ENCODE measurements at regions not wholly inside any gene's neighbourhood (a gene's known extent, or its start where the extent isn't known, plus 50 kb on each side); places are given as distances from the start of the nearest gene placed in this dataset.

DNA sequence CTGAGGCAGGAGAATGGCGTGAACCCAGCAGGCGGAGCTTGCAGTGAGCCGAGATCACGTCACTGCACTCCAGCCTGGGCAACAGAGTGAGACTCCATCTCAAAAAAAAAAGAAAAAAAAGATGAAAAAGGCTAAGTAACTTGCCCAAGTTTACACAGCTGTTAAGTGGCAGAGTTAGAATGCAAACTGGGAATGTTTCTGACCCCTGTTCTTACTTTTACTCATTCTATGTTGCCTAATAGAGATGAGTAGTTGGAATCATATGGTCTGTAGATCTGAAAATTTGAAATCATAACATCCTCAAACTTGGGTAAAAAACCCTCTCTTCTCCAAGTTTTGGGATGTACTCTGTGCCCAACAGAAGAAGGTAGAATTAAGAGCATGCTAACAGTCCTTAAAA lies 235.8 kb upstream of the RFC3 start:
- no peak overlapping the region for H3K4me3 ChIP-seq

DNA sequence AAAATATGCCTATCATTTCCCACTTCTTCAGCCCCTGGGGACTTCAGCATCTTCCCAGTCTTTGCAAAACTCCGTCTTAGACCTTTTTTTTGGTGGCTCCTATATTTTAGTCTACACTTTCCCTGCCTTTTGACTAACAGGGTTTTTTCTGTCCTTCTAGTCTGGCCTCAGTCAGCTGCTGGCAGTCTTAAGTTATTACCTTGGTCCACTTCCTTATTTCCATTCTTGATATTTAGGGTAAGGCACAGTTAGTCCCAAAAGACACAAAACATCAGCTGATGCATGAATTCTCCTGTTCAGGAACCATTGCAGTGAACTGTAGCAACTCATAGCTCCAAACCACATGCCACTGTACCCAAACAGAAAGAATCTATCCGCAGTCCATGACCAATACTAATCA lies 234.6 kb upstream of the RFC3 start:
- no peak overlapping the region for H3K27ac ChIP-seq
- H3K4me3 ChIP-seq = no peak overlapping the region

More for the DNA sequence above, 235.8 kb upstream of the RFC3 start:
- H3K27ac ChIP-seq = no peak overlapping the region

DNA sequence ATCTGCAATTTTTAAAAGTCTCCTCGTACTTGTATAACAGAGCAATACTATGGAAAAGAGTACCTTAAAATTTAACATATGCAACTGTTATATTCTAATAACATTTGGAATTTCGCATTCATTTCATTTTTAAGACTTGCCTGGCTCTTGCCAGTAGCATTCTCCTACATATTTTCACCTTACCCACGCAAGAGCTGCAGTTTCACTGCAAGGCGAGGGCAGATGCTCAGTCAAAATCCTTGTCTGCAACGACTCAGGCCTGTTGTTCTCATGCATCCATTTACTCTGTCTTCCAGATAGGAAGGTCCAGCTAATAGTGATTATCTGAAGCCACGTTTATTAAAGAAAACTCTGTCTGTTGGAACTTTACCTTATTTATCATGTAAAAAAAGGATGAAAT lies 227.0 kb upstream of the RFC3 start:
- Histone ChIP-seq H3K27ac (no peak overlapping the region), H3K4me3 (no peak overlapping the region)

DNA sequence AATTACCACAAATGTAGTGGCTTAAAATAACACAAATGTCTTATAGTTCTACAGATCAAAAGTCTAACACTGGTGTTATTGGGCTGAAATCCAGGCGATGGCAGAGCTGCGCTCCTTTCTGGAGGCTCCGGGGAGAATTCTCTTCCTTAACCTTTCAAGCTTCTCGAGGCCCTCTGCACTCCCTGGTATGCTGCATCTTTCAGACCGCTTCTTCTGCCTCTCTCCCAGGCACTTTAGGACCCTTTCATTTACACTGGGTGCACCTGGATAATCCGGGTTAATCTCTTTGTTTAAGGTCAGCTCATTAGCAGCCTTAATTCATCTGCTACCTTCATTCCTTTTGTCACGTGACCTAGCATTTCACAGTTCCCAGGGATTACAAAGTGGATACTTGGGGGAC lies 211.3 kb upstream of the RFC3 start:
- Histone ChIP-seq H3K27ac (no peak overlapping the region), H3K4me3 (no peak overlapping the region)

DNA sequence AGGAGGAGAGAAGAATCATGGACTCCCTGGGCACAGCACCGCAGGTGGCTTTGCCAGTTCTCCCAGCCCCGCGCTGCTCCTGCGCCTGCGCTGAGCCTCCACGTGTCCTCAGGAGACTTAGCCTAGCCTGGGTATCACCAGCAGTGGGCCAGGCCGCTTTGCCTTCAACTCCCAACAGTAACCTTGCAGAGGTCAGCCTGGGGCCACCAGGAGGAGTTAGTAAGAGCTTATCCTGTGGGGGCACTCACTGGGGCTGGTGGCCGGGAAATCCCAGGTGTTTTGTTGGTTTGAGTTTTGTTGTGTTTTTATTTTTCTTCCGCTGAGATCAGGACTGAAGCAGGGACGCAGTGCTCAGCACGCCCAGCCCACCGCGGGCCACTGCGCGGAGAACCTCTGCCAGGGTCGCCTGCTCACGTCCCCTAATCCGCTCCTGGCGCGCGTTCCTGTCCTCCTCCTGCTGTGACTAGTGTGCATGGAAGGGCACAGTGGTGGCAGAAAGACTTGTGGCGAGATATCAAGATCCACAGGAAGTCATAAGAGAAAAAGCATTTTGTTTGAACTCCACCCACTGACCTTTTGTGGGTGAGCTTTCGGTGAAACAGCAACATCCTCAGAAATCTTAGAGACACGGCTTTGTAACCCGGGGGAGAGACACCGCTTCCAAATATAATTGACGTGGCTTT lies 207.4 kb upstream of the RFC3 start:
- Histone ChIP-seq H3K27ac (peak overlapping the region in 16 of 21 experiments; percentile 4 to 81 (median 70)), H3K4me3 (peak overlapping the region in 4 of 7 experiments; percentile 2 to 20 (median 9))

DNA sequence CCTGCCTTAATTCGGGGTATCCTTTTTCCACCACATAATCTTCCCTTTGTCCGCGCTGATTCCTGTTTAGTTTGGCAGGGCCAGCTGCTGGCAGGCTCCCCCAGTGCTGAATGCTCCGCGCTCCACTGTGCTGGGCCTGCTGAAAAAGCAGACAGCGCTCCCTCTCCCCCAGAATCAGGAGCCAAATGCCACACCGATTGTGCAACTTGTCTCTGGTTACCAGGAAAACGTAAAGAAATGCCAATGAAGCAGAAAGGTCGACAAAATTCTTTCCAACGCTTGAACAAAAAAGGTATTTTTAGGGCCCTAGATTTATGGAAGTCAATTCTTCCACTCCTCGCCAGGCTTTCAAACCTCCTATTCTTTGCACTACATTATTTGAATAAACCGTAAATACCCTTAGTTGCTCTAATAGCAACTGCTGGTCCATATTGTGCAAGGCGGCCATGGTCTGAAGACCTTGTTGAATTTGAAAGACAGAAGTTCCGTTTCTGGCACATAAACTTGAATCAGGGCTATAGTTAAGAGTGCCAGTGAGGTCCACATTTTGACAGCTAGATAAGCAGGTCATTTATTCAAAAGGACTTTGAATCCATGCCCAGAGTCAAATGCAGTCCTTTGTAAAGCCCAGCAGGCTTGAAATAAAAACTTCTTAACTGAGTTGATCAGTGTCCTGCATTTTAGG lies 206.7 kb upstream of the RFC3 start:
- H3K4me3 ChIP-seq = peak overlapping the region in 2 of 7 experiments; percentile 5 to 13

DNA sequence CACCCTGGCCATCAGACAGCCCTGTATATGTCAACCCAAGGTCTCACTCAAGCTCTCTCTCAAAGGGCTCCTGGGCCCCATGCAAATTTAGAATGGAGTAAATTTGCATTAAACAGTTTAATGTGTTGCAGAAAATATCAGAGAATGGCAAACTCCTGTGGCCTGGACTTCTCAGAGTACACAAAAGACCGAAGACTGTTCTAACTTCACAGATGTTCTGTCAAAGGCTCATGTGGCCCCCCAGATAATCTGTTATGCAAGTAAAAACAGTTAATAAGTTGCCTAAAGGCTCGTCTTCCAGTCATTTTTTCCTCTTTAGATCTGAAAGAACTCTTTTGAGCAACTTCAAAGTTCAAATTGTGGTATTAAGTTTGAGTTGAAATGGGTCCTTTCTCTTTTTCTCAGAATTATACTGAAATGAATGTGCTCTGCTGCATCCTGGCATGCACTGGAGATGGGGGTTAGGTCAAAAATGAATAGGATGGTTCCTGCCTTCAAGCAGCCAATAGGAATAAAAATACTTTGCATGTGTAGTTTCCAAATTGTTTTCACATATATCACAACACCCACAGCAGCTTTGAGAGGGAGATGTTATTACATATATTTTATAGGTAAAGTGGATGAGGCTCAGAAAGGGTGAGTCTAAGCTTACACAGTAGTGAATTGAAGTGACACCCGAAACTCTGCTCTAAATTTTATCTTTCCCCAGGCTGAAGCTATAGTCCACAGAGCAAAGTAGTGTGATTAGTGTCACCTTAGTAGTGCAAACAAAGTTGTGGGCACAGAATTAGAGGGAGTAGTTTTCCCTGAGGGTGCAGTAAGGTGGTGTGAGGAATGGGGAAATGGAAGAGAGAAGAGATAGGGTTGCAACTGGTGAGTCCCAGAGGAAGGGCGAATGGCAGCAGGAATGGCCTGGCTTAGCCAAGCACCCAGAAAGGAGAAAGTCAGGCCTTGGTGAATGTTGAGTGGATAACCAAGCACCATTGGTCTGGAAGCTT lies 205.0 kb upstream of the RFC3 start:
- Histone ChIP-seq H3K27ac (no peak overlapping the region), H3K4me3 (no peak overlapping the region)

More for the DNA sequence above, 206.7 kb upstream of the RFC3 start:
- peak overlapping the region in 12 of 21 experiments; percentile 4 to 81 (median 72) for H3K27ac ChIP-seq

DNA sequence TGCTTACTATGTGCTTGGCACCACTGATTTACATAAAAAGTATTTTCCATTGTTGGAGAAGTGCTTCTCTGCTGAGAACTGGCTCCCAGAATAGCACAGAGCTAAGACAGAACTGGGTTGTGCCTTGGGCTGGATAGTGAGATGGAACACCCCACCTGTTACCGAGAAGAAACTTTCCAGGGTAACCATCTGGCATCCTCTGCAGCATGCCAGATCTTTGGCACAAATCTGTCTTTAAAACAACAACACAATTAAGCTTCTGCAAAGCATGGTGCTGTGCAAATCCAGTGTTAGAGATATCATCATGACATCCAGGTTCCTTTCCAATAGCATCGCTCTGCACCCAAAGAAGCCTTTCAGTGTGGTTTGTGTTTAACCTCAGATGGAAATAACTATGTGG lies 202.5 kb upstream of the RFC3 start:
- no peak overlapping the region for H3K27ac ChIP-seq

DNA sequence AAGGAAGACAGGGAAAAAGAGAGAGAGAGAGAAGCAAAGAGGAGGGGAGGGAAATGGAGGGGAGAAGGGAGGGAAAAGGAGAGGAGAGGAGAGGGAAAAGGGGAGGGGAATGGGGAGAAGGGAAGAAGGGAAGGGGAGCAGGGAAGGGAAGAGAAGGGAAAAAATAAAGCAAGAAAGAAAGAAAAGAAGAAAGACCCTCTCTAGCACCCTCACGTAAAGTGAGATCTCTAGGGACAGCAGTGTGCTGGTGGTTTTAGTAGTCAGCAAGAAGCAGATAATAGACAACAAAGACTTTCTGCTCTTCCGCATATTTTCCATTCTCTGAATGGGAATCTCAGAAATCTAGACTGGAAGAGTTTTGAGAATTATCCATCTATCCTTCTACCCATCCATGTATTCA lies 201.8 kb upstream of the RFC3 start:
- no peak overlapping the region for H3K27ac ChIP-seq
- no peak overlapping the region for H3K4me3 ChIP-seq

More for the DNA sequence above, 202.5 kb upstream of the RFC3 start:
- no peak overlapping the region for H3K4me3 ChIP-seq

DNA sequence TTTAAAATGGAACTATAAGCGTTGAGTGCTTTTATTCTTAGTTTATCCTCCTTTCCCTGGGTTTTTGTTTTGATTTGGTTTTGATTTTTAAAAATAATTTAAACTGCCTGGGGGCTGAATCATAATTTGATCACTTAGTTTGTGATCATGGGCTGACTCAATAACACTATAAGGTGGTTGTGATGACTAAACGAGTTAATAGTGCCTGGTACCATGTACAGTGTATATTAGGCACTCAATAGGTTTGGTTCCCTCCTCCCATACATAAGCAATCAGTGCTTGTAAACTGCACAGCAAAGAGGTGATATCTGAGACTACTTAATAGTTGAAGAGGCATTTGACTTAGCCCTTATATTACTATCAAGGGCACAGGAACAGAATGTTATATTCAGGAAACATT lies 200.9 kb upstream of the RFC3 start:
- no peak overlapping the region for H3K4me3 ChIP-seq
- no peak overlapping the region for H3K27ac ChIP-seq

DNA sequence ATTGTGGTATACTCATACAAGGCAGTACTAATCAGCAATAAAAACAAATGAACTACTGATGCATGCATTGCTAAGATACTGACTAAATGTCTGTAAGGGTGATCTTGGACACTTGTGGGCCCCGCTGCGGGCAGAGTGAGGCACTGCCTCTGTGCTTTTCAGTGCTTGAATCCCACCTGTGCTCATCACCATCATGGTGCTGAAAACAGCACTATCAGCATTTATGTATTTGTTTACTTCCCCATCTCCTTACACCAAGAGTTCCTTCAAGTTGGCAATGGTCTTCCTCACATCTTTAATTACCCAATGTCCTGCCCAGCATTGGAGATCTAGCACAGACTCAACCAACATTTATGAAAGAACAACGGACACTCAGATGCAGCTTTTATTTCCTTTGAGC lies 193.7 kb upstream of the RFC3 start:
- Histone ChIP-seq H3K27ac (no peak overlapping the region), H3K4me3 (no peak overlapping the region)

DNA sequence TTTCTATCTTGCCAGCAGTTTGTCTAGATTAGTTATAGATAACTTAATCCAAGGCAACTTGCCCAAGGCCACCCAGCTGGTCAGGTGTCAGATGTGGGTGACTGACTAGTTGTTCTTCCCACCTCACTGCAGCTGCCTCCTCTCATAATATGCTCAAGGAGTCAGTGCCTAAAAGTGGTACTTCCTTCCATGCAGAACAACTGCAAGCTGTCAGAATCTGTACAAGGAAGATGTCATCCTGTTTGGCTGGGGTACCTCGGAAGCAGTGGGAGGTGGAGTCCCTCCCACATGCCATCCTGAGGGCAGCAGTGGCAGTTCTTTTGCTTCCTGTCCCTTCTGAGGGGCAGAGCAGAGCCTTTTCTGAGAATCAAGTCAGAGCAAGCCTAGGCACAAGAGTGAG lies 193.2 kb upstream of the RFC3 start:
- Histone ChIP-seq H3K27ac (no peak overlapping the region), H3K4me3 (no peak overlapping the region)

DNA sequence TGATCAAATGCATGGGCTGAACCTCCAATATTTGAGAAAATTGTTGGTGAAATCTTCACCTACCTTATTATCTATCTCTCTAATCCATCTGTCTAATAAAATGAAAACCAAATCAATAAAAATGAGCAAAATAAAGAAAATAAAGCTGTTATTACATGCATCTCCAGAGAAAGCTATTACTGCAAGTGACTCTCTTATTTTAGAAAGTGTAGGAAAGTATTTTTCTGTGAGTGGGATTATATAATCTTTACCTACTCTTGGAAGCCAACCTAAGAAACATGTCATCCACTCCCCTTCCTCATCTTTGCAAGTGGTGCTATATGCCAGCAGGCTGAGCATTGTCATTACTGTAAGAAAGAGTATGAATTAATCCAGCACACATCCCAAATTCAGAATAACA lies 191.5 kb upstream of the RFC3 start:
- H3K4me3 ChIP-seq = no peak overlapping the region
- H3K27ac ChIP-seq = no peak overlapping the region

DNA sequence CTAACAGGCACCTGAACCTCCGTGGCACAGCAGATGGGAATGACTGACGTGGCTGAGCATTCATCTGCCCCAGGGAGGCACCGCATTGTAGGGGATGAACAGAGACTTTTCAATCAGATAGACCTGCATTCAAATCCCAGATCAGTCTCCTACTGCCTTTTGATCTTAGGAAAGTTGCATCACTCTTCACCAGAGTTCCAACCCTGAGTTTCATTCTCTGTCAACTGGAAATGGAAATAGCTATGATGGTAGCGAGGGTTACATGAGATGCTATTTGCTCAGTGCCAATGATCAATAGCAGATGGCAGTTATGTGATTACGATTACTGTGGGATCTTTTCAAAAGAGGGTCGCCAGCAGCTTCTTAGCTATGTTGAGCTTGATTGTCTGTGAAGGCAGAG lies 189.3 kb upstream of the RFC3 start:
- Histone ChIP-seq H3K4me3 (no peak overlapping the region), H3K27ac (no peak overlapping the region)

DNA sequence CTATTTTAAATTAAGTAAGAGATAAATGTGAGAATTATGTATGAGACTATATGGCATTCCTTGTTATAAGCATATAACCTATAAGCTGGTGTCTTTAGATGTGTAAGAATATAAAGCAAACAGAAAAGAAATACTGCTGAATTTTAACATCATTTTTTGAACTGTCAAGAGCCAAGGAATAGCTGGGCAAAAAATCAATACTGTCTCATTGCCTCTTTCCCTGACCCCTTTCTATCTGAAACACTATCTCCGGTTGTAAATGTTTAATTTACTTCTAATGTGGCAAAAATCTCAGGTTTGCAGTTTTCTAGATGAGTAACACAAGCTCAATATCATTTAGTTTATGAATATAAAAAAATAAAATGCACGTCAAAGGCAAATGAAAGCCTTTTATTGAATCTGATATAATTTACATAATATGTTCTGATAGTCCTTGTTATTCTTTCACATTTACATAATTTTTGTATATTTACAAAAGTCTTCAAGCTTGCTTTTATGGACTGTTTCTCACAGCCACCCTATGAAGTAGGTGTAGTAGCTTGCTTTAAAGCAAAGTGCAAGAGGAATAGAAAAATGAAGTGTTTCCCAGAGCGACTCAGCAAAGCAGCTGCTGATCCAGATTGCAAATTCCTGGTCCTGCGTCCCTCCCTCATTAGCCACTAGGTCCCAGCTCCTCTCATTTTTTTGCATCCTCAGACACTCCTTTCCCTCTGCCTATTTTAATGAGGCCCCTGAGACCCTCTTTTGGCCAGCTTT lies 188.2 kb upstream of the RFC3 start:
- Histone ChIP-seq H3K4me3 (no peak overlapping the region), H3K27ac (no peak overlapping the region)

DNA sequence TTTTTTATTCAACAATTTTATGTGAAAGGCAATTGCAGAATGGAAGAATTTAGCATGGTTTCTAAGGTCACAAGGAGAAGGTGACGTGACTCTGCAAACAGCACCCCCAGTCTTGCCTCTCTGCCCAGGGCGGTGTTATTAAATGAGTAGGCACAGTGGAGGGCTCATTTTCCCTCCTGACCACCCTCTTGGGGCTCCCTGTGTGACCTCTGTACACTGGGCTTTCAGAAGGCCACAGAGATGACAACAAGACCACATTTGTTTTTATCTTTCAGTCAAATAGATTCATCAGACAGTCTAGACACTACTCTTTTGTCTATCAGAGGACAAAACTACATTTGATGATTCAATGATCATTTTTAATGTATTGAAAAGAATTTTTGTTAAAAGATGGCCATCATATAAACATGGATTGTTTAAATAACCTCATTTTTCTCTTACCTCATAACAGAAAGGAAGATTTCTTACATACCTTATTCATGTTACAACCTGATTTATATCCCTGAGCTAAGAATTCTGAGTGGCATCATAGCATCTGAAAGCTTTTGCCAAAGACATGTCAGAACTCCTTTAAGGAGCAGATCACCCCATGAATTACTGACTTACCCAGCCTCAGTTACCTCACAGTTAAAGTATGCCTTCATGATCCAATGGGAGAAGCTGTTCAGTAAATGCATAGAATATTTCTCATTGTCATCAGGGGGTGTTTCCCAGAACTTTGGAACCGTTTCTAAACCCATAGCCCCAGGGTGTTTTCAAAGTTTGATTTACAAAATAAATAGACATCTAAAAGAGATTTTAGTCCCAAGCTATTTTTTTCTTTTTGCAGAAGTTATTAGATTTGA lies 184.0 kb upstream of the RFC3 start:
- peak overlapping the region in 7 of 21 experiments; percentile 13 to 67 (median 42) for H3K27ac ChIP-seq
- no peak overlapping the region for H3K4me3 ChIP-seq

DNA sequence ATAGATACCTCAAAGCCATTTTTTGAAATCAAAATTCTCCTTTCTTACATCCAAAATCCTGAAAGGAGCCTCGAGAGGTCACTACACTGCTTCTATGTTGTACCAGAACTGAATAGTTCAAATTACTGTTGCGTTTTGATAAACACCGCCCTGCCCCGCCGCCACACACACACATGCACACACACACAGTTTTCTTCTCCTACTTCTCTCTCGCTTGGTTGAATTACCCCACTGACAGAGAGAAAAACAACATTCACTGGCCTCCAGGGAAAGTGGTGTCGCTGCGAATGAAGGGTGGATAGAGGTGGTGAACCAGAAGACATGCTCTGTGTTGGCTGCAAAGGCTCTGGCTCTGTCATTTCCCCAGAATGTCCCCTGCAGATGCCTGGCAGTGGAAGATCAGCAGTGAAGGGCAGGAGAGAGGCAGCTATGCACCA lies 183.4 kb upstream of the RFC3 start:
- Histone ChIP-seq H3K27ac (peak overlapping the region in 7 of 21 experiments; percentile 13 to 67 (median 41)), H3K4me3 (no peak overlapping the region)

DNA sequence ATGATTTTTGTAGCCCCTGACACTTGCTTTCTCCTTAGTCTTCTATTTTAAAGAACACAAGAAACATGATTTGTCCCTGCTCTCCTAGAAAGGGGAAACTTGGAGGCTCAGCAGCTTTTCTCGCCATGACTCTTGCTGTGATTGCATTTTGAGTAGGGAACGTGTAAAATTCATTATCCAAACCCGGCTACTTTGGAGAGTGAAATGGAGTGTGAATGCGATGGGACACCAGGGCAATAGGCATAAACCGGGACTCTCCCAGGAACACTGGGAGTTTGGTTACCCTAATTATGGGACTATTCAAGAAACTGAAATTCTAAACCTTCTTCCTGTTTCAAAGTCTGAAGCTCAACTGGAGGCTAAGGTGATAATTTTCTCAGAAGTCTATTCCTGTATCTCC lies 181.7 kb upstream of the RFC3 start:
- Histone ChIP-seq H3K4me3 (no peak overlapping the region), H3K27ac (no peak overlapping the region)
